Subcutaneous abdominal adipose tissue (tissue), 5 donors: ENCODE measurements at regions not wholly inside any gene's neighbourhood (a gene's known extent, or its start where the extent isn't known, plus 50 kb on each side); places are given as distances from the start of the nearest gene placed in this dataset.

Experiments used
- H3K27ac ChIP-seq: one replicate; pipeline ENCODE4 v1.7.0; 2013; ENCODE audit warnings: low read depth, mild to moderate bottlenecking, inconsistent platforms, low read length, moderate library complexity
- H3K27me3 ChIP-seq, 5 donors: one replicate each; pipeline ENCODE4 v1.7.0; 2013; ENCODE audit warnings: low read length in 5 of 5, inconsistent platforms in 1 of 5; ENCODE audit not compliant: control insufficient read depth in 5 of 5, insufficient read depth in 4 of 5
- H3K36me3 ChIP-seq, 5 donors: one replicate each; pipeline ENCODE4 v1.7.0; 2013; ENCODE audit warnings: low read length in 5 of 5; ENCODE audit not compliant: control insufficient read depth in 5 of 5, insufficient read depth in 5 of 5
- H3K4me1 ChIP-seq, 5 donors: one replicate each; pipeline ENCODE4 v1.7.0; 2013; ENCODE audit warnings: low read length in 5 of 5, mild to moderate bottlenecking in 3 of 5, moderate library complexity in 1 of 5; ENCODE audit not compliant: control insufficient read depth in 5 of 5, insufficient read depth in 5 of 5
- H3K4me3 ChIP-seq, 5 donors: one replicate each; pipeline ENCODE4 v1.7.0; 2013; ENCODE audit warnings: low read length in 5 of 5, low read depth in 1 of 5
- H3K9ac ChIP-seq, 5 donors: one replicate each; pipeline ENCODE4 v1.7.0; 2013; ENCODE audit warnings: low read length in 5 of 5, mild to moderate bottlenecking in 4 of 5, moderate library complexity in 3 of 5
- H3K9me3 ChIP-seq, 5 donors: one replicate each; pipeline ENCODE4 v1.7.0; 2013; ENCODE audit warnings: low read length in 5 of 5; ENCODE audit not compliant: control insufficient read depth in 5 of 5
- donor health status: healthy.
- donor health status: healthy.
- donor health status: healthy.
- donor health status: healthy.
- donor health status: healthy.

- Histone ChIP-seq H3K9ac (no peak overlapping the region), H3K4me1 (peaks cover 0 to 7% (median 0%) of the 10 kb centered on the region in 5 donors), H3K27me3 (no peaks in the 10 kb centered on the region), H3K9me3 (no peaks in the 10 kb centered on the region), H3K36me3 (no peaks in the 10 kb centered on the region), H3K4me3 (no peak overlapping the region), H3K27ac (no peak overlapping the region)
Observed at GRCh38 chr1:229040630-229041358, 230.1 kb upstream of the RAB4A start.

- no peak overlapping the region for H3K9ac ChIP-seq
- no peak overlapping the region for H3K27ac ChIP-seq
- H3K4me1 ChIP-seq: peaks cover 0 to 7% (median 0%) of the 10 kb centered on the region in 5 donors
- no peak overlapping the region for H3K4me3 ChIP-seq
- no peaks in the 10 kb centered on the region for H3K9me3 ChIP-seq
- no peaks in the 10 kb centered on the region for H3K36me3 ChIP-seq
- peaks cover 0 to 3% (median 0%) of the 10 kb centered on the region in 5 donors for H3K27me3 ChIP-seq
Observed at GRCh38 chr1:229041946-229042345, 229.0 kb upstream of the RAB4A start.

GRCh38 chr1:229042482-229042881, 228.4 kb upstream of the RAB4A start:
- H3K9ac ChIP-seq: no peak overlapping the region

GRCh38 chr1:229043115-229043514, 227.8 kb upstream of the RAB4A start:
- Histone ChIP-seq H3K9ac (no peak overlapping the region), H3K4me3 (no peak overlapping the region), H3K4me1 (peaks cover 0 to 7% (median 0%) of the 10 kb centered on the region in 5 donors), H3K27ac (no peak overlapping the region), H3K36me3 (no peaks in the 10 kb centered on the region), H3K9me3 (no peaks in the 10 kb centered on the region), H3K27me3 (peaks cover 0 to 3% (median 0%) of the 10 kb centered on the region in 5 donors)

More at GRCh38 chr1:229042482-229042881, 228.4 kb upstream of the RAB4A start:
- Histone ChIP-seq H3K9me3 (no peaks in the 10 kb centered on the region), H3K27ac (no peak overlapping the region), H3K36me3 (no peaks in the 10 kb centered on the region), H3K27me3 (peaks cover 0 to 3% (median 0%) of the 10 kb centered on the region in 5 donors), H3K4me1 (peaks cover 0 to 7% (median 0%) of the 10 kb centered on the region in 5 donors), H3K4me3 (no peak overlapping the region)

- Histone ChIP-seq H3K27me3 (peaks cover 0 to 3% (median 0%) of the 10 kb centered on the region in 5 donors), H3K36me3 (no peaks in the 10 kb centered on the region), H3K4me1 (peaks cover 0 to 7% (median 0%) of the 10 kb centered on the region in 5 donors), H3K27ac (no peak overlapping the region), H3K9ac (no peak overlapping the region), H3K4me3 (peak overlapping the region in 1 of 5 donors; percentile 2), H3K9me3 (peaks cover 0 to 4% (median 0%) of the 10 kb centered on the region in 5 donors)
Observed at GRCh38 chr1:229046251-229046853, 224.6 kb upstream of the RAB4A start.

GRCh38 chr1:229047161-229047839, 223.6 kb upstream of the RAB4A start:
- Histone ChIP-seq H3K9ac (no peak overlapping the region), H3K36me3 (no peaks in the 10 kb centered on the region), H3K27ac (no peak overlapping the region), H3K4me3 (no peak overlapping the region), H3K27me3 (peaks cover 0 to 3% (median 0%) of the 10 kb centered on the region in 5 donors), H3K9me3 (peaks cover 0 to 5% (median 0%) of the 10 kb centered on the region in 5 donors), H3K4me1 (peaks cover 0 to 7% (median 0%) of the 10 kb centered on the region in 5 donors)

GRCh38 chr1:229047840-229048620, 222.9 kb upstream of the RAB4A start:
- H3K27ac ChIP-seq: no peak overlapping the region

GRCh38 chr1:229048896-229049295, 222.0 kb upstream of the RAB4A start:
- Histone ChIP-seq H3K4me1 (peaks cover 0 to 3% (median 0%) of the 10 kb centered on the region in 5 donors), H3K36me3 (no peaks in the 10 kb centered on the region), H3K9me3 (peaks cover 0 to 5% (median 0%) of the 10 kb centered on the region in 5 donors), H3K27me3 (peaks cover 0 to 3% (median 0%) of the 10 kb centered on the region in 5 donors), H3K9ac (no peak overlapping the region), H3K4me3 (no peak overlapping the region), H3K27ac (no peak overlapping the region)

More at GRCh38 chr1:229047840-229048620, 222.9 kb upstream of the RAB4A start:
- Histone ChIP-seq H3K4me3 (no peak overlapping the region), H3K27me3 (peaks cover 0 to 3% (median 0%) of the 10 kb centered on the region in 5 donors), H3K9ac (no peak overlapping the region), H3K4me1 (peaks cover 0 to 7% (median 0%) of the 10 kb centered on the region in 5 donors), H3K36me3 (no peaks in the 10 kb centered on the region), H3K9me3 (peaks cover 0 to 5% (median 0%) of the 10 kb centered on the region in 5 donors)

GRCh38 chr1:229056046-229056445, 214.9 kb upstream of the RAB4A start:
- Histone ChIP-seq H3K9ac (no peak overlapping the region), H3K27ac (no peak overlapping the region), H3K36me3 (no peaks in the 10 kb centered on the region), H3K4me3 (no peak overlapping the region), H3K4me1 (peaks cover 4 to 29% (median 24%) of the 10 kb centered on the region in 5 donors), H3K27me3 (no peaks in the 10 kb centered on the region), H3K9me3 (peaks cover 0 to 5% (median 0%) of the 10 kb centered on the region in 5 donors)
